ENCODE measurements at regions not wholly inside any gene's neighbourhood (a gene's known extent, or its start where the extent isn't known, plus 50 kb on each side); places are given as distances from the start of the nearest gene placed in this dataset.

GRCh38 chr5:28017178-28017577, 978.8 kb upstream of the CDH9 start:
- in situ Hi-C loops (cut with HindIII; ENCODE audit: low sequenced_read_pairs) = no loop called here

- in situ Hi-C loops (cut with HindIII; ENCODE audit: low sequenced_read_pairs) = no loop called here
Measured at GRCh38 chr5:28014779-28015178, 976.4 kb upstream of the CDH9 start.

- in situ Hi-C loops (cut with HindIII; ENCODE audit: low sequenced_read_pairs) = no loop called here
Measured at GRCh38 chr5:28012538-28012937, 974.2 kb upstream of the CDH9 start.

GRCh38 chr5:28009576-28009975, 971.2 kb upstream of the CDH9 start:
- in situ Hi-C loops (cut with HindIII; ENCODE audit: low sequenced_read_pairs) = no loop called here

GRCh38 chr5:27996665-27997064, 958.3 kb upstream of the CDH9 start:
- in situ Hi-C loops (cut with HindIII; ENCODE audit: low sequenced_read_pairs) = no loop called here

GRCh38 chr5:27995867-27996266, 957.5 kb upstream of the CDH9 start:
- in situ Hi-C loops (cut with HindIII; ENCODE audit: low sequenced_read_pairs) = no loop called here

- in situ Hi-C loops (cut with HindIII; ENCODE audit: low sequenced_read_pairs) = no loop called here
Measured at GRCh38 chr5:27978322-27978721, 939.9 kb upstream of the CDH9 start.

GRCh38 chr5:27969157-27969556, 930.8 kb upstream of the CDH9 start:
- in situ Hi-C loops (cut with HindIII; ENCODE audit: low sequenced_read_pairs) = no loop called here

- in situ Hi-C loops (cut with HindIII; ENCODE audit: low sequenced_read_pairs) = no loop called here
Measured at GRCh38 chr5:27963050-27963783, 924.8 kb upstream of the CDH9 start.

GRCh38 chr5:27962198-27962597, 923.8 kb upstream of the CDH9 start:
- in situ Hi-C loops (cut with HindIII; ENCODE audit: low sequenced_read_pairs) = no loop called here

- in situ Hi-C loops (cut with HindIII; ENCODE audit: low sequenced_read_pairs) = no loop called here
Measured at GRCh38 chr5:27947088-27947487, 908.7 kb upstream of the CDH9 start.

GRCh38 chr5:27944471-27944870, 906.1 kb upstream of the CDH9 start:
- in situ Hi-C loops (cut with HindIII; ENCODE audit: low sequenced_read_pairs) = no loop called here

- in situ Hi-C loops (cut with HindIII; ENCODE audit: low sequenced_read_pairs) = no loop called here
Measured at GRCh38 chr5:27938989-27939388, 900.6 kb upstream of the CDH9 start.

- in situ Hi-C loops (cut with HindIII; ENCODE audit: low sequenced_read_pairs) = no loop called here
Measured at GRCh38 chr5:27928060-27928459, 889.7 kb upstream of the CDH9 start.

GRCh38 chr5:27911216-27911615, 872.8 kb upstream of the CDH9 start:
- in situ Hi-C loops (cut with HindIII; ENCODE audit: low sequenced_read_pairs) = loop anchor here (5.0 kb wide), 1 partner anchor 74 kb away; no protein-coding TSS in a partner anchor

- in situ Hi-C loops (cut with HindIII; ENCODE audit: low sequenced_read_pairs) = no loop called here
Measured at GRCh38 chr5:27908341-27908740, 870.0 kb upstream of the CDH9 start.

- in situ Hi-C loops (cut with HindIII; ENCODE audit: low sequenced_read_pairs) = no loop called here
Measured at GRCh38 chr5:27906931-27907601, 868.7 kb upstream of the CDH9 start.

GRCh38 chr5:27906481-27906880, 868.1 kb upstream of the CDH9 start:
- in situ Hi-C loops (cut with HindIII; ENCODE audit: low sequenced_read_pairs) = no loop called here

- in situ Hi-C loops (cut with HindIII; ENCODE audit: low sequenced_read_pairs) = no loop called here
Measured at GRCh38 chr5:27900761-27901160, 862.4 kb upstream of the CDH9 start.

- in situ Hi-C loops (cut with HindIII; ENCODE audit: low sequenced_read_pairs) = no loop called here
Measured at GRCh38 chr5:27876071-27876470, 837.7 kb upstream of the CDH9 start.

- in situ Hi-C loops (cut with HindIII; ENCODE audit: low sequenced_read_pairs) = no loop called here
Measured at GRCh38 chr5:27875148-27875547, 836.8 kb upstream of the CDH9 start.

- in situ Hi-C loops (cut with HindIII; ENCODE audit: low sequenced_read_pairs) = no loop called here
Measured at GRCh38 chr5:27868292-27868691, 829.9 kb upstream of the CDH9 start.

GRCh38 chr5:27855491-27855890, 817.1 kb upstream of the CDH9 start:
- in situ Hi-C loops (cut with HindIII; ENCODE audit: low sequenced_read_pairs) = no loop called here
